ENCODE measurements at regions not wholly inside any gene's neighbourhood (a gene's known extent, or its start where the extent isn't known, plus 50 kb on each side); places are given as distances from the start of the nearest gene placed in this dataset.

DNA sequence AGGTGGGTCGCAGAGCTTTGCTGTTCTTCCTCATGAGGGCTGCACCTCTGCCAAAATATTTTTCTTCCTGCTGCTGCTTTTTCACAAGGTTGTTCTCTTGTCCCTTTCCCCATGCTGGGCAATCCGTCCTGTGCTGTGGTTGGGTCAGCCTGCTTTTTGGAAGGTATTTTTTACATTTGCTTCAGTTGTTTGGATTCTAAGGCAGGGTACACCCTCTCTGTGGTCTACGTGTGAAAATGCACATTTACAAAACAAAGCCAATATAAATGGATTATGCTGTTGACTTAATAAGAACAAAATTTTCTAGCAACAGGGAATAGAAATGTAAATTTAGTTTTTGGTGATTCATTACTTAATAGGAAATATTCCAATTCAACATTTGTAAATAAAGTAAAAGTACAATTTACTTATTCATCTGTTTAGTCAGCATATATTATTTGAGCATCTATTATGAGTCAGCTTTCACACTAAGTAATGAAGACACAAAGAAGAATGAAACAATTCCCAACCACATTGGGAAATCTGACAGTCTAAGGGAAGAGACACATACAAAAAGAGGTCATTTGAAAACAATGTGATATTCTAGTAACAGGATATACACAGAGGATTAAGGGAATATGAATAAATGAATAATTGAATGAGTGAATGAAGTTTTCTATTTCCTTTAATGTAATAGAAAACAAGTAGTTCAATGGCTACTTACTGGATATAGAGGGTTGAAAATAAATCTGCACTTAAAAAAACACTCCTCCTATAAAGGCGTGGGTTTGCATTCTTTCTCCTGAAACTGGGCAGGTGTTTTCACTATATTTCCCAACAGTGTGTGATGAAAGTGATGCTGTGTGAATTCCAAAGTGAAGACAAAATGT lies 94.6 kb upstream of the PRICKLE1 start (continued):
- TF ChIP-seq, protein P1, sequence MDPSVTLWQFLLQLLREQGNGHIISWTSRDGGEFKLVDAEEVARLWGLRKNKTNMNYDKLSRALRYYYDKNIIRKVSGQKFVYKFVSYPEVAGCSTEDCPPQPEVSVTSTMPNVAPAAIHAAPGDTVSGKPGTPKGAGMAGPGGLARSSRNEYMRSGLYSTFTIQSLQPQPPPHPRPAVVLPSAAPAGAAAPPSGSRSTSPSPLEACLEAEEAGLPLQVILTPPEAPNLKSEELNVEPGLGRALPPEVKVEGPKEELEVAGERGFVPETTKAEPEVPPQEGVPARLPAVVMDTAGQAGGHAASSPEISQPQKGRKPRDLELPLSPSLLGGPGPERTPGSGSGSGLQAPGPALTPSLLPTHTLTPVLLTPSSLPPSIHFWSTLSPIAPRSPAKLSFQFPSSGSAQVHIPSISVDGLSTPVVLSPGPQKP (IDR thresholded peaks at IDR 0.05; ENCODE audit: low read depth, low read length): no peak
- no peak for TF ChIP-seq RELA (IDR thresholded peaks at IDR 0.05; ENCODE audit: borderline replicate concordance, partially characterized antibody)

DNA sequence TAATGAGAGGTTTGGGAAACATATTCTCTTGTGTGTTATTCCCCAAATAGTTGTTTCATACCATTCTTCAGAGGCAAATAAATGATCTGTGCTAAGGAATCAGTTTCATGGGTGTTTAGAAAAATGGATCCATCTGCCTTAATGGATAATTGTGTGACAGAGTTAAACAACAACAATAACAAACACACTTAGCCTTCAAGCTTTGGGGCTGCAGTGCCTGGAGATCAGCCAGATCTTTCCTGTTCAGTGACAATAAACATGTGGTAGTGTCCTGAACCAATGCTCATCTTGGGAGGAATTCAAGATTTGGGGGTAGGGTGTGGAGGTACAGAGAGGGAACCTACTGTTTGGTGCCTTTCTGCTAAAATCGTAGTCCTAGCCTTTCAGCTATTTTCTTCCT lies 93.7 kb upstream of the PRICKLE1 start:
- no TSS peak for BruUV-seq (replicated peaks)
- TF ChIP-seq NR2C1 (IDR thresholded peaks at IDR 0.05) (no peak), DPF2 (IDR thresholded peaks at IDR 0.05) (no peak), TCF12 (IDR thresholded peaks at IDR 0.05; ENCODE audit: low read depth, low read length) (no peak), SMAD5 (IDR thresholded peaks at IDR 0.05; ENCODE audit: low read depth) (no peak), IKZF2 (IDR thresholded peaks at IDR 0.05) (no peak), TARDBP (IDR thresholded peaks at IDR 0.05; ENCODE audit: borderline replicate concordance) (no peak), SRF (IDR thresholded peaks at IDR 0.05; ENCODE audit: low read depth in 2 of 2, low read length in 2 of 2) (no peak), SREBF1 (IDR thresholded peaks at IDR 0.05; ENCODE audit: low read length) (no peak), PAX8 (IDR thresholded peaks at IDR 0.05) (no peak), CHD1 (IDR thresholded peaks at IDR 0.05; ENCODE audit: low read depth, low read length) (no peak), ZZZ3 (IDR thresholded peaks at IDR 0.05; ENCODE audit: control insufficient read depth, insufficient read length, low read depth) (no peak)
- TF ChIP-seq, protein P2, sequence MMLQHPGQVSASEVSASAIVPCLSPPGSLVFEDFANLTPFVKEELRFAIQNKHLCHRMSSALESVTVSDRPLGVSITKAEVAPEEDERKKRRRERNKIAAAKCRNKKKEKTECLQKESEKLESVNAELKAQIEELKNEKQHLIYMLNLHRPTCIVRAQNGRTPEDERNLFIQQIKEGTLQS (IDR thresholded peaks at IDR 0.05; ENCODE audit: borderline replicate concordance, extremely low read depth, low read depth, low read length): no peak
- CTCF ChIA-PET: no interaction called here

More for the DNA sequence above, 93.7 kb upstream of the PRICKLE1 start:
- Histone ChIP-seq H3K79me2 (ENCODE audit: control insufficient read depth, insufficient read depth, low read length) (no peaks in the 10 kb centered on the region), H2AFZ (ENCODE audit: control insufficient read depth, low read depth, low read length) (no peak overlapping the region), H3K4me3 (no peak overlapping the region), H3K4me2 (ENCODE audit: control insufficient read depth, insufficient read depth) (no peak overlapping the region), H4K20me1 (ENCODE audit: control insufficient read depth, insufficient read depth) (no peaks in the 10 kb centered on the region), H3K9me3 (replicated peaks; ENCODE audit: control insufficient read depth, insufficient read depth, low read length) (no peaks in the 10 kb centered on the region), H3K36me3 (ENCODE audit: control insufficient read depth in 2 of 2, insufficient read depth in 2 of 2, low read length in 1 of 2) (no peaks in the 10 kb centered on the region), H3K27ac (ENCODE audit: control insufficient read depth, insufficient read depth) (no peak overlapping the region), H3K9ac (ENCODE audit: control insufficient read depth, insufficient read depth, low read length) (no peak overlapping the region), H3K27me3 (replicated peaks in 1 of 2; ENCODE audit: control insufficient read depth in 2 of 2, insufficient read depth in 2 of 2, low read length in 1 of 2) (no peaks in the 10 kb centered on the region; a peak in 1 of 4 replicates), H3K4me1 (ENCODE audit: control insufficient read depth, insufficient read depth, low read length) (no peaks in the 10 kb centered on the region)
- ATAC-seq (no peak), FAIRE-seq (no peak), DNase-seq (ENCODE audit: low read depth, low spot score) (no peak)
- RAD21 ChIA-PET (ENCODE audit: unreplicated experiment): no interaction called here
- SMC1A ChIA-PET (ENCODE audit: uncharacterized antibody, unreplicated experiment): interaction anchor here (0.7 kb wide), 1 partner anchor 1477 kb away, joined by 3 read pairs; no protein-coding TSS in a partner anchor
- POLR2A ChIA-PET: no interaction called here
- in situ Hi-C loops (cut with MboI) (no loop called here), intact Hi-C loops (cut with micrococcal nuclease; ENCODE audit: unreplicated experiment) (loop anchor here (10.0 kb wide), 1 partner anchor 192 kb away; no protein-coding TSS in a partner anchor)
- WGBS (ENCODE audit: insufficient coverage, insufficient replicate concordance, low lambda C conversion rate, missing lambda C conversion rate): 0% methylated on average over 1 of the region's 1 CpG

Measured in GM12878 (cell line).